Spleen (tissue), 11 donors: ENCODE measurements at regions not wholly inside any gene's neighbourhood (a gene's known extent, or its start where the extent isn't known, plus 50 kb on each side); places are given as distances from the start of the nearest gene placed in this dataset.

Experiments used
- DNase-seq: peaks from one replicate; pipeline ENCODE4 v3.0.0-alpha.2; 2020
- H3K27ac ChIP-seq, 8 donors: fragments of 200-600 bp; sonication (generic) in 7 of 8; 1 replicate in 4 of 8; 2 replicates in 4 of 8; pipeline versions ENCODE4 v1.5.0 to v1.8.0; 2016 to 2021; ENCODE audit warnings: inconsistent platforms in 4 of 8, mild to moderate bottlenecking in 4 of 8, moderate library complexity in 1 of 8
- H3K27me3 ChIP-seq, 7 donors: fragments of 200-600 bp; sonication (generic) in 6 of 7; replicated peaks in 1 of 7; 1 replicate in 4 of 7; 2 replicates in 3 of 7; pipeline versions ENCODE4 v1.5.0 to v1.8.0; 2016 to 2021; ENCODE audit warnings: inconsistent platforms in 3 of 7, mild to moderate bottlenecking in 1 of 7
- H3K36me3 ChIP-seq, 6 donors: fragments of 200-600 bp; sonication (generic) in 5 of 6; 1 replicate in 4 of 6; 2 replicates in 2 of 6; pipeline versions ENCODE4 v1.5.0 to v1.8.0; 2016 to 2021; ENCODE audit warnings: inconsistent platforms in 2 of 6
- H3K4me1 ChIP-seq, 6 donors: fragments of 200-600 bp; sonication (generic) in 5 of 6; 1 replicate in 3 of 6; 2 replicates in 3 of 6; pipeline versions ENCODE4 v1.5.0 to v1.8.0; 2016 to 2021; ENCODE audit warnings: inconsistent platforms in 3 of 6
- H3K4me3 ChIP-seq, 8 donors: fragments of 200-600 bp; sonication (generic) in 7 of 8; 1 replicate in 4 of 8; 2 replicates in 4 of 8; pipeline versions ENCODE4 v1.5.0 to v1.8.0; 2016 to 2021; ENCODE audit warnings: inconsistent platforms in 4 of 8, mild to moderate bottlenecking in 4 of 8, moderate library complexity in 2 of 8
- H3K9me3 ChIP-seq, 8 donors: fragments of 200-600 bp; sonication (generic) in 7 of 8; 1 replicate in 4 of 8; 2 replicates in 4 of 8; pipeline versions ENCODE4 v1.5.0 to v1.8.0; 2016 to 2021; ENCODE audit warnings: inconsistent platforms in 4 of 8
- POLR2A ChIP-seq, 3 donors: fragments of 450-650 bp; IDR thresholded peaks; one replicate each; pipeline ENCODE4 v1.5.1; 2017; ENCODE audit warnings: antibody characterized with exemption in 3 of 3, mild to moderate bottlenecking in 1 of 3
- POLR2AphosphoS5 ChIP-seq, 3 donors: sonication (generic); formaldehyde crosslinking; IDR thresholded peaks; one replicate each; pipeline ENCODE4 v1.5.1; 2017; ENCODE audit warnings: antibody characterized with exemption in 3 of 3
- WGBS, 5 donors: extraction: QIAGEN DNeasy Blood & Tissue Kit in 3 of 5; methylation state at CpG; one replicate each; pipeline versions ENCODE4 v1.1.5 to v1.1.7; 2013 to 2018; 5-methylcytosine and 5-hydroxymethylcytosine counted together
- intact Hi-C: fragments of 100-400 bp; cut with DNase I; formaldehyde crosslinking; loops from one replicate; pipeline ENCODE4 v1.15.0; 2023; ENCODE audit warnings: low total_unique reads
- TF ChIP-seq, protein P1 (sequence below), 11 experiments: fragments of 200-600 bp in 7 of 11; fragments of 450-650 bp in 4 of 11; sonication (generic) in 4 of 11; IDR thresholded peaks in 8 of 11; conservative IDR thresholded peaks in 3 of 11; 1 replicate in 7 of 11; 2 replicates in 4 of 11; pipeline versions ENCODE4 v1.4.0 to v1.8.0; 2016 to 2021; ENCODE audit warnings: antibody characterized with exemption in 11 of 11, inconsistent platforms in 4 of 11, mild to moderate bottlenecking in 1 of 11
- donor health status: healthy with polysubstance abuse.
- donor health status: DM: no; HTN: no; CAD: no; lungs with moderate emphysema.
- donor health status: DM: no; HTN: no; CAD: no.
- donor health status: Bipolar disorder and iron deficiency.
- donor health status: healthy.
- donor health status: DM: no; HTN: no; CAD: no.
- donor health status: DM: yes; HTN: yes; CAD: no.

DNA sequence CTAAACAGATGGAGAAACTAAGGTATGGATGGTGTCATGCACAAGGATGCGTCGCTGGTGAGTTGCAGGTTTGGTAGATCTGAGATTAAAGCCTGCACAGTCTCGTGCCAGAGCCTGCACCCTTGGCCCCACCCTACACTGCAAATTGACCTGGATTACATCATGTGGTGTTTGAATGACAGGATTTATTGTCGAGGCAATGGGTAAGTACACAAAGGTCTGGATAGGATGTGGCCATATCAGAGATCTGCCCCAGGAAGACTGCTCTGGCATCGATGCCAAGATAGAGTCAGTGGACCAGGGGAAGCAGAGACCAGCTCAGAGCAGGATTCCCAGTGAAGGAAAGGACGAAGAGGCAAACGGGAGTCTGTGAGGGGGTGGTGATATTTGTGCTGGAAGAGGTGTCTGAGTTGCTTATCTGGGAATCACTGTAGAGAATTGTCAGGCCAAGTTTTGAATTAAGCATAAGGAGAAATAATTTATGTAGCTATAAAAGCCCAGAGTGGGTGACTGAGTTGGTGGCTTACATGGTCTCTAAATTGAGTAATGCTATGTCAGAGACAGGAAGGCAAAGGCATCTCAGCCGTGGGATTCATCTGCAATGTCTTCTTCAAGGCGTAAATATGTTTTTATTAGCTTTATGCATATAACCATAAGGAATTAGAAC, 499.6 kb upstream of the B3GAT1 start:
- intact Hi-C loops: no loop called here
- DNase-seq: no peak
- H3K27ac ChIP-seq: no peak overlapping the region
- peaks cover 0 to 28% (median 0%) of the 10 kb centered on the region in 7 donors for H3K27me3 ChIP-seq
- no peaks in the 10 kb centered on the region for H3K9me3 ChIP-seq
- no peaks in the 10 kb centered on the region for H3K36me3 ChIP-seq
- H3K4me3 ChIP-seq: no peak overlapping the region
- no peaks in the 10 kb centered on the region for H3K4me1 ChIP-seq
- TF ChIP-seq, protein P1, sequence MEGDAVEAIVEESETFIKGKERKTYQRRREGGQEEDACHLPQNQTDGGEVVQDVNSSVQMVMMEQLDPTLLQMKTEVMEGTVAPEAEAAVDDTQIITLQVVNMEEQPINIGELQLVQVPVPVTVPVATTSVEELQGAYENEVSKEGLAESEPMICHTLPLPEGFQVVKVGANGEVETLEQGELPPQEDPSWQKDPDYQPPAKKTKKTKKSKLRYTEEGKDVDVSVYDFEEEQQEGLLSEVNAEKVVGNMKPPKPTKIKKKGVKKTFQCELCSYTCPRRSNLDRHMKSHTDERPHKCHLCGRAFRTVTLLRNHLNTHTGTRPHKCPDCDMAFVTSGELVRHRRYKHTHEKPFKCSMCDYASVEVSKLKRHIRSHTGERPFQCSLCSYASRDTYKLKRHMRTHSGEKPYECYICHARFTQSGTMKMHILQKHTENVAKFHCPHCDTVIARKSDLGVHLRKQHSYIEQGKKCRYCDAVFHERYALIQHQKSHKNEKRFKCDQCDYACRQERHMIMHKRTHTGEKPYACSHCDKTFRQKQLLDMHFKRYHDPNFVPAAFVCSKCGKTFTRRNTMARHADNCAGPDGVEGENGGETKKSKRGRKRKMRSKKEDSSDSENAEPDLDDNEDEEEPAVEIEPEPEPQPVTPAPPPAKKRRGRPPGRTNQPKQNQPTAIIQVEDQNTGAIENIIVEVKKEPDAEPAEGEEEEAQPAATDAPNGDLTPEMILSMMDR (IDR thresholded peaks at IDR 0.05 in 8 of 11, conservative IDR thresholded peaks at IDR 0.05 in 3 of 11): no peak
- TF ChIP-seq POLR2AphosphoS5 (IDR thresholded peaks at IDR 0.05) (no peak), POLR2A (IDR thresholded peaks at IDR 0.05) (no peak)
- WGBS, 5 donors: 70 to 78% (median 75%) methylated on average over 9 of the region's 9 CpGs

GRCh38 chr11:134908583-134908982, 496.5 kb upstream of the B3GAT1 start:
- 83 to 94% (median 87%) methylated on average over 5 of the region's 5 CpGs for WGBS, 5 donors
- H3K4me3 ChIP-seq: no peak overlapping the region
- H3K27me3 ChIP-seq: peaks cover 0 to 41% (median 0%) of the 10 kb centered on the region in 7 donors
- TF ChIP-seq POLR2A (IDR thresholded peaks at IDR 0.05) (no peak), POLR2AphosphoS5 (IDR thresholded peaks at IDR 0.05) (no peak)
- TF ChIP-seq, protein P1 (IDR thresholded peaks at IDR 0.05 in 8 of 11, conservative IDR thresholded peaks at IDR 0.05 in 3 of 11): no peak
- no peak overlapping the region for H3K27ac ChIP-seq
- no peak for DNase-seq
- intact Hi-C loops: no loop called here
- H3K9me3 ChIP-seq: no peaks in the 10 kb centered on the region
- peaks cover 0 to 2% (median 0%) of the 10 kb centered on the region in 6 donors for H3K4me1 ChIP-seq
- no peaks in the 10 kb centered on the region for H3K36me3 ChIP-seq

DNA sequence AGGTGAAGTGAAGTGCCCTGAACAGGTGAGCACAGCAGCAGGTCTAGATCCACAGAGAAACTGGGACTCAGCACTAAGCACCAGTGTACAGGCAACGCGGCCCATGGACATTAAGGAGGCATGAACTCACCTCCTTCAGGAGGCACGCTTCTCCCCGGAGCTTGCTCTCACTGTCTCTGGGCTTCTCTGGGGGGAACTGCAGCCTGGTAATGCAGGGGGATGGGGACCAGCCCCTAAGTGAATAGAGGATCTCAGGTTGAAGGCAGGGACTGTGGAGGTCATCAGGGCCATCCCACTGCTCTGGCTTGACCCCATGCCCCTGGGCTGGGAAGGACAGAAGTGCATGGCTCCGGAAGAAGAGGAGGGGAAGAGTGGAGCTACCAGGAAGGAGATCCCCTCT, 495.6 kb upstream of the B3GAT1 start:
- no peak overlapping the region for H3K27ac ChIP-seq
- 85 to 92% (median 87%) methylated on average over 5 of the region's 5 CpGs for WGBS, 5 donors

DNA sequence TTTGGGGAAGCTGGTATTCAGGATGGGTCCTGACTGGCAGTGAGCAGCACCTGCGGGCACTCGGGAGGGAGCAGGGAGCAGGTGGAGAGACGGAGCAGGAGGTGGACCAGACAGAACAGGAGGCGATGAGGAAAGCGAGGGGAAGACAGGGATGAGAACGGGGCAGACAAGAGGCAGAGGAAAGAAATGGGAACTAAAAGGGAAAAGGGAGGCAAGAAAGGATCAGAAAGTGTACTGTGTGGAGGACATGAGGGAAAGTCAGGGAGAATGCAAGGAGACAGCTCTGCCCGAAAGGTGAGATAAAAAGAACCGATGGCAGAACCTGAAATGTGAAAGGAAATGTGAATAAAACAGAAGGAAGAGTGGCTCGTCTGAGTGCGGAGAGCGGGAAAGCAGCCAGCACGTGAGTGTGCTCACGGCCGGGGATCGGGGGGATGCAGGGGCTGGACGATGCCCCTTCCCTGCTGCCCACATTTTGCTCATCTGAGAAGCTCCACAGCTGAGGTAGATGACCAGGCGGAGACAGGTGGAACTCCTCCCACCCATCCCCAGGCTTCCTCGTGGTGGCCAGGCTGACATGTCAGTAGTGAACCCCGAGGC, 494.4 kb upstream of the B3GAT1 start:
- intact Hi-C loops: no loop called here
- DNase-seq: no peak
- no peaks in the 10 kb centered on the region for H3K36me3 ChIP-seq
- WGBS, 5 donors: 77 to 82% (median 80%) methylated on average over 19 of the region's 19 CpGs
- H3K4me1 ChIP-seq: peaks cover 0 to 2% (median 0%) of the 10 kb centered on the region in 6 donors
- H3K9me3 ChIP-seq: no peaks in the 10 kb centered on the region
- H3K27ac ChIP-seq: no peak overlapping the region
- no peak overlapping the region for H3K4me3 ChIP-seq
- H3K27me3 ChIP-seq: peaks cover 0 to 37% (median 0%) of the 10 kb centered on the region in 7 donors
- TF ChIP-seq POLR2AphosphoS5 (IDR thresholded peaks at IDR 0.05): no peak
- TF ChIP-seq, protein P1 (IDR thresholded peaks at IDR 0.05 in 8 of 11, conservative IDR thresholded peaks at IDR 0.05 in 3 of 11): no peak
- no peak for TF ChIP-seq POLR2A (IDR thresholded peaks at IDR 0.05)

More for the DNA sequence above, 495.6 kb upstream of the B3GAT1 start:
- H3K36me3 ChIP-seq: no peaks in the 10 kb centered on the region
- H3K4me3 ChIP-seq: no peak overlapping the region
- no peaks in the 10 kb centered on the region for H3K9me3 ChIP-seq
- H3K4me1 ChIP-seq: peaks cover 0 to 2% (median 0%) of the 10 kb centered on the region in 6 donors
- DNase-seq: no peak
- intact Hi-C loops: no loop called here
- H3K27me3 ChIP-seq: peaks cover 0 to 34% (median 0%) of the 10 kb centered on the region in 7 donors
- TF ChIP-seq POLR2AphosphoS5 (IDR thresholded peaks at IDR 0.05): no peak
- no peak for TF ChIP-seq POLR2A (IDR thresholded peaks at IDR 0.05)
